ENCODE measurements at regions not wholly inside any gene's neighbourhood (a gene's known extent, or its start where the extent isn't known, plus 50 kb on each side); places are given as distances from the start of the nearest gene placed in this dataset.

DNA sequence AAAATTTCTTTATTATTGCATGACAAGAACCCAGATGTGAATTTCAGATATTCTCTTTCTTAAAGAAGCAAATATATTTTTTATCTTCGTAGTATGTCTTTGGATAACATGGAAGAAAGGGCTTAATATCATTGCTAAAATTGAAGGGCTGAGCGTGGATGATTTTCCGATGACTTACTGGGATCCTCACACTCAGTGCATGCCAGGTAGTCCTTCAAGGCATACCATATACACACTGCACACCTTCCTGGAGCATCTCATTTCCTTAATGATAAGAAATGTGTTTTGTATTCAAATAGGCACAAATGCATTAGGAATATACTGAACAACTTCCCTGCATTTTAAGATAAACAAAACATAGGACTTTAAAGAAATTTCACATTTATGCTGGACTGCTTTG, 193.9 kb upstream of the MAP3K7 start:
- Histone ChIP-seq H3K4me3 (replicated peaks; ENCODE audit: insufficient read depth, low read length) (no peak overlapping the region), H3K27ac (replicated peaks) (no peak overlapping the region), H3K27me3 (ENCODE audit: insufficient read depth, poor library complexity, severe bottlenecking) (no peaks in the 10 kb centered on the region)
- TF ChIP-seq POLR2AphosphoS5 (IDR thresholded peaks at IDR 0.05; ENCODE audit: low read depth) (no peak), CTCF (IDR thresholded peaks at IDR 0.05; ENCODE audit: insufficient read depth, low read length) (no peak), SPI1 (IDR thresholded peaks at IDR 0.05; ENCODE audit: borderline replicate concordance, low read depth) (no peak), REST (IDR thresholded peaks at IDR 0.05; ENCODE audit: insufficient replicate concordance, low read depth) (no peak), GABPA (IDR thresholded peaks at IDR 0.05; ENCODE audit: low read depth) (no peak)
- DNase-seq (ENCODE audit: low read depth in 1 of 2, low spot score in 1 of 2) = no peak

GRCh38 chr6:90780141-90780540, 193.3 kb upstream of the MAP3K7 start:
- no peak for DNase-seq (ENCODE audit: low read depth in 1 of 2, low spot score in 1 of 2)
- no peak for TF ChIP-seq REST (IDR thresholded peaks at IDR 0.05; ENCODE audit: insufficient replicate concordance, low read depth)
- TF ChIP-seq POLR2AphosphoS5 (IDR thresholded peaks at IDR 0.05; ENCODE audit: low read depth) = no peak
- TF ChIP-seq CTCF (IDR thresholded peaks at IDR 0.05; ENCODE audit: insufficient read depth, low read length) = no peak
- TF ChIP-seq GABPA (IDR thresholded peaks at IDR 0.05; ENCODE audit: low read depth) = no peak
- TF ChIP-seq SPI1 (IDR thresholded peaks at IDR 0.05; ENCODE audit: borderline replicate concordance, low read depth) = no peak
- Histone ChIP-seq H3K27me3 (ENCODE audit: insufficient read depth, poor library complexity, severe bottlenecking) (peaks cover 2% of the 10 kb centered on the region), H3K4me3 (replicated peaks; ENCODE audit: insufficient read depth, low read length) (no peak overlapping the region), H3K27ac (replicated peaks) (no peak overlapping the region)

DNA sequence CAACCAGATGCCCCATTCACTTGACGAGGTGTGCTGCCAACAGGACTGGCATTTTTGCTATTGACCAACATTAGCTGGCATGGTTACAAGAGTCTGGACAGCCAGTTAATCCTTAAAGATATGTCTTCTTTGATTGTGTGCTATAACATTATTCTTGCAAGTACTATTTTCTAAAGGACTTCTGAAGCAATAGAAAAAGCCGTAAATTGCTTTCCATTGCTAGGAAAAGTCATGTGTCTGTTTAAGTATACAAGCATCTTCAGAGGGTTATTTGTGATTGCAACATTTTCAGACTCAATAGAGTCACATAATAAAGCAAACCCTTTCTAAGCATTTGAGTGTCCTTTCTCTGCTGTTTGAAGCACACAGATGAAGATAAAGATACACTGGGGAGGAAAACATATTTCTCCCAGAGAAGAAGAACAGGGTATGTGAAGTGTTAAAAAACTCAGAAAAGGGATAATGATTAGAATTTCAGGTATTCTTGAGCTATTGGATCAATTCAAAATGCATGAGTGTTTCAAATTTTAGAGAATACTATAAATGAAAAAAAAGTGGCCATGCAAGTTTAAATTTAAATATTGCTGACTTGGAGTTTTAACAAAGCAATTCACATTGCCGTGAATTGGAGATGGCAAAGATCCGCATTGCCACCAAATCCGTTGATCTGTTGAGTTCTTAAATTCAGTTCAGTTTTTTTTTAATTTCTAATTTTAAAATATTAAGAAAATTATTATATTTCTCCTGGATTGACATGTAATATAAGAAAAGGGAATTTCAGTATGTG, 191.7 kb upstream of the MAP3K7 start:
- Histone ChIP-seq H3K27me3 (ENCODE audit: insufficient read depth, poor library complexity, severe bottlenecking) (peaks cover 2% of the 10 kb centered on the region), H3K4me3 (replicated peaks; ENCODE audit: insufficient read depth, low read length) (no peak overlapping the region), H3K27ac (replicated peaks) (no peak overlapping the region)
- TF ChIP-seq CTCF (IDR thresholded peaks at IDR 0.05; ENCODE audit: insufficient read depth, low read length) (no peak), POLR2AphosphoS5 (IDR thresholded peaks at IDR 0.05; ENCODE audit: low read depth) (no peak), SPI1 (IDR thresholded peaks at IDR 0.05; ENCODE audit: borderline replicate concordance, low read depth) (no peak), REST (IDR thresholded peaks at IDR 0.05; ENCODE audit: insufficient replicate concordance, low read depth) (no peak), GABPA (IDR thresholded peaks at IDR 0.05; ENCODE audit: low read depth) (no peak)
- DNase-seq (ENCODE audit: low read depth in 1 of 2, low spot score in 1 of 2) = no peak
